IPS DF 6.9 (cell line): ENCODE measurements at regions not wholly inside any gene's neighbourhood (a gene's known extent, or its start where the extent isn't known, plus 50 kb on each side); places are given as distances from the start of the nearest gene placed in this dataset.
"Not testable (repeated sequence)": the region's sequence is repeated elsewhere in the genome, so short reads cannot be mapped to it uniquely, and the experiment has no call there.

Experiments
- DNase-seq: peaks from one replicate; pipeline ENCODE4 v3.0.0-alpha.2; 2013; ENCODE audit warnings: low read depth, low spot score
- H3K27ac ChIP-seq: one replicate; pipeline ENCODE4 v1.5.1; 2013; ENCODE audit warnings: low read length, control low read depth
- H3K27me3 ChIP-seq: 2 replicates; pipeline ENCODE4 v1.6.1; 2013; ENCODE audit warnings: mild to moderate bottlenecking, low read length; ENCODE audit not compliant: control insufficient read depth, insufficient read depth
- H3K36me3 ChIP-seq: 2 replicates; pipeline ENCODE4 v1.6.1; 2013; ENCODE audit warnings: low read length; ENCODE audit not compliant: control insufficient read depth, insufficient read depth
- H3K4me1 ChIP-seq: 2 replicates; pipeline ENCODE4 v1.6.1; 2013; ENCODE audit warnings: low read length; ENCODE audit not compliant: control insufficient read depth, insufficient read depth
- H3K4me3 ChIP-seq: 2 replicates; pipeline ENCODE4 v1.5.1; 2013; ENCODE audit warnings: mild to moderate bottlenecking, low read length
- H3K9me3 ChIP-seq: 2 replicates; pipeline ENCODE4 v1.6.1; 2013; ENCODE audit warnings: low read length, inconsistent platforms; ENCODE audit not compliant: control insufficient read depth, insufficient read depth
- WGBS: extraction: QIAGEN DNeasy Blood & Tissue Kit; methylation state at CpG from one replicate; pipeline ENCODE4 v1.1.7; 2013; ENCODE audit warnings: mixed read lengths, missing lambda C conversion rate; ENCODE audit not compliant: insufficient read length, insufficient coverage; 5-methylcytosine and 5-hydroxymethylcytosine counted together

GRCh38 chr5:176149948-176150347 lies 88.3 kb upstream of the SIMC1 start:
- not testable (repeated sequence) for DNase-seq, H3K4me1 ChIP-seq, H3K27ac ChIP-seq, H3K36me3 ChIP-seq, H3K4me3 ChIP-seq, H3K27me3 ChIP-seq, H3K9me3 ChIP-seq
- no CpG with 5 or more reads among the region's 3 CpGs for WGBS

- WGBS = no CpG with 5 or more reads among the region's 9 CpGs
- no peak overlapping the region for H3K27ac ChIP-seq
Measured at GRCh38 chr5:176151281-176151680, 86.9 kb upstream of the SIMC1 start.

GRCh38 chr5:176152191-176152929 lies 85.9 kb upstream of the SIMC1 start:
- Histone ChIP-seq H3K27me3 (no peaks in the 10 kb centered on the region), H3K4me1 (0 out of 2 replicates have a peak, but pooled peaks cover 1% of the 10 kb centered on the region), H3K27ac (no peak overlapping the region), H3K36me3 (no peaks in the 10 kb centered on the region), H3K4me3 (no peak overlapping the region), H3K9me3 (no peaks in the 10 kb centered on the region)
- WGBS = no CpG with 5 or more reads among the region's 13 CpGs
- no peak for DNase-seq

More at GRCh38 chr5:176151281-176151680, 86.9 kb upstream of the SIMC1 start:
- H3K27me3 ChIP-seq = no peaks in the 10 kb centered on the region
- no peak for DNase-seq
- no peaks in the 10 kb centered on the region for H3K9me3 ChIP-seq
- 0 out of 2 replicates have a peak, but pooled peaks cover 1% of the 10 kb centered on the region for H3K4me1 ChIP-seq
- no peak overlapping the region for H3K4me3 ChIP-seq
- no peaks in the 10 kb centered on the region for H3K36me3 ChIP-seq

GRCh38 chr5:176152930-176153311 lies 85.3 kb upstream of the SIMC1 start:
- WGBS = no CpG with 5 or more reads among the region's 3 CpGs
- Histone ChIP-seq H3K36me3 (no peaks in the 10 kb centered on the region), H3K4me1 (0 out of 2 replicates have a peak, but pooled peaks cover 1% of the 10 kb centered on the region), H3K4me3 (no peak overlapping the region), H3K27ac (no peak overlapping the region), H3K9me3 (no peaks in the 10 kb centered on the region), H3K27me3 (no peaks in the 10 kb centered on the region)
- no peak for DNase-seq

- no peaks in the 10 kb centered on the region for H3K36me3 ChIP-seq
- H3K9me3 ChIP-seq = no peaks in the 10 kb centered on the region
- no peaks in the 10 kb centered on the region for H3K27me3 ChIP-seq
- 0 out of 2 replicates have a peak, but pooled peaks cover 1% of the 10 kb centered on the region for H3K4me1 ChIP-seq
- H3K4me3 ChIP-seq = no peak overlapping the region
- no peak for DNase-seq
- WGBS = no CpG with 5 or more reads among the region's 10 CpGs
- no peak overlapping the region for H3K27ac ChIP-seq
Measured at GRCh38 chr5:176153741-176154140, 84.5 kb upstream of the SIMC1 start.

- WGBS = no CpG with 5 or more reads among the region's 11 CpGs
- Histone ChIP-seq H3K9me3 (no peaks in the 10 kb centered on the region), H3K4me3 (no peak overlapping the region), H3K27ac (no peak overlapping the region), H3K36me3 (no peaks in the 10 kb centered on the region), H3K27me3 (no peaks in the 10 kb centered on the region), H3K4me1 (0 out of 2 replicates have a peak, but pooled peaks cover 1% of the 10 kb centered on the region)
- no peak for DNase-seq
Measured at GRCh38 chr5:176154821-176155220, 83.4 kb upstream of the SIMC1 start.

GRCh38 chr5:176155922-176156359 lies 82.3 kb upstream of the SIMC1 start:
- DNase-seq = no peak
- Histone ChIP-seq H3K36me3 (no peaks in the 10 kb centered on the region), H3K27me3 (no peaks in the 10 kb centered on the region), H3K4me1 (0 out of 2 replicates have a peak, but pooled peaks cover 1% of the 10 kb centered on the region), H3K27ac (no peak overlapping the region), H3K4me3 (no peak overlapping the region), H3K9me3 (no peaks in the 10 kb centered on the region)
- WGBS = no CpG with 5 or more reads among the region's 14 CpGs

- Histone ChIP-seq H3K27me3 (no peaks in the 10 kb centered on the region), H3K27ac (no peak overlapping the region), H3K9me3 (no peaks in the 10 kb centered on the region), H3K4me1 (0 out of 2 replicates have a peak, but pooled peaks cover 1% of the 10 kb centered on the region), H3K36me3 (no peaks in the 10 kb centered on the region), H3K4me3 (no peak overlapping the region)
- no CpG with 5 or more reads among the region's 3 CpGs for WGBS
- no peak for DNase-seq
Measured at GRCh38 chr5:176157656-176158055, 80.6 kb upstream of the SIMC1 start.

GRCh38 chr5:176161431-176161830 lies 76.8 kb upstream of the SIMC1 start:
- Histone ChIP-seq H3K36me3 (no peaks in the 10 kb centered on the region), H3K4me3 (no peak overlapping the region), H3K4me1 (no peaks in the 10 kb centered on the region), H3K27me3 (no peaks in the 10 kb centered on the region), H3K9me3 (no peaks in the 10 kb centered on the region), H3K27ac (no peak overlapping the region)
- DNase-seq = no peak
- WGBS = no CpG with 5 or more reads among the region's 3 CpGs

GRCh38 chr5:176162198-176162597 lies 76.0 kb upstream of the SIMC1 start:
- Histone ChIP-seq H3K27ac (no peak overlapping the region), H3K4me3 (no peak overlapping the region), H3K4me1 (no peaks in the 10 kb centered on the region), H3K9me3 (no peaks in the 10 kb centered on the region), H3K27me3 (no peaks in the 10 kb centered on the region), H3K36me3 (no peaks in the 10 kb centered on the region)
- no CpG with 5 or more reads among the region's 3 CpGs for WGBS
- DNase-seq = no peak

- no peaks in the 10 kb centered on the region for H3K36me3 ChIP-seq
- WGBS = no CpG with 5 or more reads among the region's 4 CpGs
- no peak overlapping the region for H3K27ac ChIP-seq
- no peak for DNase-seq
- H3K9me3 ChIP-seq = no peaks in the 10 kb centered on the region
- no peaks in the 10 kb centered on the region for H3K27me3 ChIP-seq
- H3K4me1 ChIP-seq = no peaks in the 10 kb centered on the region
- H3K4me3 ChIP-seq = no peak overlapping the region
Measured at GRCh38 chr5:176162888-176163287, 75.3 kb upstream of the SIMC1 start.
